Eye (tissue), 1 donor: ENCODE measurements at regions not wholly inside any gene's neighbourhood (a gene's known extent, or its start where the extent isn't known, plus 50 kb on each side); places are given as distances from the start of the nearest gene placed in this dataset.
"Not testable (repeated sequence)": the region's sequence is repeated elsewhere in the genome, so short reads cannot be mapped to it uniquely, and the experiment has no call there.

Source experiments
- DNase-seq: peaks from one replicate; pipeline ENCODE4 v3.0.0-alpha.2; 2015

- no peak for DNase-seq
These were observed 159.8 kb downstream of the SLITRK1 start for GRCh38 chr13:83722443-83722842.

GRCh38 chr13:83716121-83716520, 166.2 kb downstream of the SLITRK1 start:
- no peak for DNase-seq

- no peak for DNase-seq
These were observed 168.0 kb downstream of the SLITRK1 start for GRCh38 chr13:83714236-83714635.

GRCh38 chr13:83710133-83710515, 172.2 kb downstream of the SLITRK1 start:
- no peak for DNase-seq

GRCh38 chr13:83709426-83710132, 172.7 kb downstream of the SLITRK1 start:
- no peak for DNase-seq

- no peak for DNase-seq
These were observed 180.3 kb downstream of the SLITRK1 start for GRCh38 chr13:83702021-83702420.

GRCh38 chr13:83692800-83693199, 189.5 kb downstream of the SLITRK1 start:
- no peak for DNase-seq

- no peak for DNase-seq
These were observed 190.3 kb downstream of the SLITRK1 start for GRCh38 chr13:83691966-83692365.

GRCh38 chr13:83681547-83681946, 200.7 kb downstream of the SLITRK1 start:
- no peak for DNase-seq

GRCh38 chr13:83677985-83678384, 204.3 kb downstream of the SLITRK1 start:
- no peak for DNase-seq

GRCh38 chr13:83672612-83673011, 209.7 kb downstream of the SLITRK1 start:
- no peak for DNase-seq

GRCh38 chr13:83667606-83668005, 214.7 kb downstream of the SLITRK1 start:
- no peak for DNase-seq

- peak; percentile 54 for DNase-seq
These were observed 216.1 kb downstream of the SLITRK1 start for GRCh38 chr13:83666141-83666540.

- no peak for DNase-seq
These were observed 225.0 kb downstream of the SLITRK1 start for GRCh38 chr13:83657281-83657680.

GRCh38 chr13:83642617-83643016, 239.7 kb downstream of the SLITRK1 start:
- not testable (repeated sequence) for DNase-seq

GRCh38 chr13:83634601-83635000, 247.7 kb downstream of the SLITRK1 start:
- no peak for DNase-seq

- no peak for DNase-seq
These were observed 248.5 kb downstream of the SLITRK1 start for GRCh38 chr13:83633746-83634145.

- no peak for DNase-seq
These were observed 259.9 kb downstream of the SLITRK1 start for GRCh38 chr13:83622422-83622784.

GRCh38 chr13:83621765-83622421, 260.4 kb downstream of the SLITRK1 start:
- no peak for DNase-seq

GRCh38 chr13:83620530-83621220, 261.6 kb downstream of the SLITRK1 start:
- DNase-seq, result no peak

- no peak for DNase-seq
These were observed 263.3 kb downstream of the SLITRK1 start for GRCh38 chr13:83618966-83619365.

GRCh38 chr13:83613524-83613923, 268.8 kb downstream of the SLITRK1 start:
- no peak for DNase-seq

- no peak for DNase-seq
These were observed 280.7 kb downstream of the SLITRK1 start for GRCh38 chr13:83601539-83601938.

- DNase-seq, result no peak
These were observed 290.2 kb downstream of the SLITRK1 start for GRCh38 chr13:83592095-83592494.
